Skeletal muscle satellite cell (primary cell): ENCODE measurements at regions not wholly inside any gene's neighbourhood (a gene's known extent, or its start where the extent isn't known, plus 50 kb on each side); places are given as distances from the start of the nearest gene placed in this dataset.

Experiments
- H3K27me3 ChIP-seq: 2 replicates; pipeline ENCODE4 v1.7.0; 2013; ENCODE audit warnings: low read length; ENCODE audit not compliant: control insufficient read depth, insufficient read depth
- H3K36me3 ChIP-seq: 2 replicates; pipeline ENCODE4 v1.7.0; 2013; ENCODE audit warnings: mild to moderate bottlenecking, control low read depth, low read length; ENCODE audit not compliant: insufficient read depth
- H3K4me1 ChIP-seq: 2 replicates; pipeline ENCODE4 v1.7.0; 2013; ENCODE audit warnings: low read length; ENCODE audit not compliant: control insufficient read depth, insufficient read depth
- H3K4me2 ChIP-seq: 2 replicates; pipeline ENCODE4 v1.7.0; 2013; ENCODE audit warnings: mild to moderate bottlenecking, low read length
- H3K4me3 ChIP-seq: 2 replicates; pipeline ENCODE4 v1.7.0; 2013; ENCODE audit warnings: low read length
- H3K9ac ChIP-seq: 2 replicates; pipeline ENCODE4 v1.7.0; 2013; ENCODE audit warnings: mild to moderate bottlenecking, low read depth, low read length, moderate library complexity
- H3K9me3 ChIP-seq: replicated peaks from 2 replicates; pipeline ENCODE4 v1.7.0; 2013; ENCODE audit warnings: mild to moderate bottlenecking, control low read depth, low read length

DNA sequence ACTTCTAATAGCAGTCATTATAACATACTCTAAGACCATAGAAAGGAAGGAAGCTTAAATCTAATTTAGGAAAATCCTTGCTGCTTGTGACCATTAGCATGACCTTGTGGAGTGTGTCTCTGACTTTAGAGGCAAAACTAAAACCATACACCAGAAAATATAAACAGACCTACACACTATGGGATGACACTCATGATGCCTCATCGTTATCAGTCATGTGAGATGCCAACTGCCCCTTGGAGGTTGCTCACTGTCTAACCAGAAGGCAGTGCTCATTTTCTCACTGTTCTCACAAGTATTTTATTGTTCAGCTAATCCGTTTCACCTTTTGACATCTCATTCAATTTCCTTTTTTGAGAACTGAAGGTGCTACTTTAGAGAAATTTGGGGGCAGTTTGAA is 376.9 kb downstream of the RND3 start:
- Histone ChIP-seq H3K4me2 (no peak overlapping the region), H3K4me1 (no peaks in the 10 kb centered on the region), H3K4me3 (no peak overlapping the region), H3K9me3 (no peaks in the 10 kb centered on the region), H3K27me3 (no peaks in the 10 kb centered on the region), H3K36me3 (no peaks in the 10 kb centered on the region), H3K9ac (no peak overlapping the region)

DNA sequence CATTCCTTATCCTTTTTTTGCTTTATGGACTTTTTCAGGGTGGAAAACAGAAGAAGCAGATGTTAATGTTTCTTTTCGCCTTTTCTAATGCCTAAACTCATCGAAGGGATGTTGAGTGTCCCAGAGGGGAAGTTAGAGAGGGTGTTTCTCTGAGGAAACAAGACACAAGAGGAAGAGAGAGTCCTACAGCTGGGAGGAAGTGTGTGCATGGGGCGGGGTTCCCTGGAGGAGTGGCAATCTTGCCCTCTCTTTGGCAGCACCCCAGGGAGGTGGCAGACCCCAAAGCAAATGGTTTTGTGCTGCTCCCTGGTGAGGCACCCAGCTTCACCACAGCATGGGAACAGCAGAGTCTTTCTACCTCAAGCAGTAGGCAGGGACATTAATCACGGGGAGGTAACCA is 377.6 kb downstream of the RND3 start:
- Histone ChIP-seq H3K4me3 (no peak overlapping the region), H3K4me2 (no peak overlapping the region), H3K9ac (no peak overlapping the region), H3K4me1 (no peaks in the 10 kb centered on the region), H3K9me3 (no peaks in the 10 kb centered on the region), H3K27me3 (no peaks in the 10 kb centered on the region), H3K36me3 (no peaks in the 10 kb centered on the region)

DNA sequence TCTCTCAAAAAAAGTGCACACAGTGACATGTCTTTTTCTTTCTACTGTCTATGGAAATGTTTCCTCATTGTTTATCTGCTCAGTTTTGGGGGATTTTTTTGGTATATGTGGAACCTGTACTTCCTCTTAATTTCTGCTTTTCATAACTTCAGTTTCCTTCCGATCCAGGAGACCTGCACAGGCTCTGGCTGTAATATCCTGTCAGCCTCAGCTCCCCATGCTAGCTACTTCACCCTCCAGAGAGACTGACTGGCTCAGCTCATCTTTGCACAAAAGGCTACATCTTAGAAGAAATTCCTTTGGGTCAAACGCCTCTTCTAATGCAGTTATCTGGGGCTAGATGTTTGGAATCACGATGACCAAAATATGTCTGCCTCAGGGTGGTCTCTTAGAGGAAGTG is 378.4 kb downstream of the RND3 start:
- no peaks in the 10 kb centered on the region for H3K4me1 ChIP-seq
- H3K9me3 ChIP-seq, result no peaks in the 10 kb centered on the region
- H3K4me3 ChIP-seq, result no peak overlapping the region
- H3K27me3 ChIP-seq, result no peaks in the 10 kb centered on the region
- no peak overlapping the region for H3K4me2 ChIP-seq
- no peak overlapping the region for H3K9ac ChIP-seq
- no peaks in the 10 kb centered on the region for H3K36me3 ChIP-seq

DNA sequence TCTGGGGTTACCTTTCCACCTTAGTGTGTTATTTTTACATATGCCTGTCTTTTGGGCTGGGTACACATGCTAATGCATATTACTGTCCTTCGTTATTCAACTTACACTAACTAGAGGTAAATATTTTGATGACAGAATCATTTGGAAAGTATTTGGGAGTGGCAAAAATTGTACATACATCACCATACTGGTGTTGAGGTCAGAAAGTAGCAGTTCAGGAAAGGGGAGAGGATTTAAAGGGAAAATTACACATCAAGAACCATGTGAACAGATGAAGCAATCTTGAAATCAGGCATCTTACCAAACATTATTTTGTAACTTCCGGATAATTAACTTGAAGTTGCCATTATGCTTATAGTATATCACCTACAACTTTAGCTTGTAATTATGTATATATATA is 379.7 kb downstream of the RND3 start:
- Histone ChIP-seq H3K4me3 (no peak overlapping the region), H3K4me1 (no peaks in the 10 kb centered on the region), H3K27me3 (no peaks in the 10 kb centered on the region), H3K36me3 (no peaks in the 10 kb centered on the region), H3K4me2 (no peak overlapping the region), H3K9ac (no peak overlapping the region), H3K9me3 (no peaks in the 10 kb centered on the region)

DNA sequence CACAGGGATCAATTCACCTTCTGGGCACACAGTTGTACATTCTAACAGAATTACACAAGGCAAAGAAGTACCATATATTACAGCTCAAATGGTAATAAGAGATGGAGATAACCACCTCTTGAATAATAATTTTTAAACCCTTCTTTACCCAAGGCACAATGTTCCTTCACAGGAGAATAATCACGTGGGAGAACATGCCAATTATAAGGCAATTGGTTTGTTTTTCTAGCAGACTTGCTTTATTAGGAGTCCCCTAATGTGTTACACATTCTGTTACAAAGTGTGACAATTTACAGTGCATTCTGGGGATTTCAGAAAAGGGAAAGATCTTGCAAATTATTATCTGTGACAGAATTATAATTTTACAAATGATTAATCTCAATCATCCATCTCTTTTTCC is 380.3 kb downstream of the RND3 start:
- H3K4me2 ChIP-seq, result no peak overlapping the region
- no peaks in the 10 kb centered on the region for H3K36me3 ChIP-seq
- H3K9ac ChIP-seq, result no peak overlapping the region
- H3K4me1 ChIP-seq, result no peaks in the 10 kb centered on the region
- H3K27me3 ChIP-seq, result no peaks in the 10 kb centered on the region
- no peak overlapping the region for H3K4me3 ChIP-seq
- H3K9me3 ChIP-seq, result no peaks in the 10 kb centered on the region

DNA sequence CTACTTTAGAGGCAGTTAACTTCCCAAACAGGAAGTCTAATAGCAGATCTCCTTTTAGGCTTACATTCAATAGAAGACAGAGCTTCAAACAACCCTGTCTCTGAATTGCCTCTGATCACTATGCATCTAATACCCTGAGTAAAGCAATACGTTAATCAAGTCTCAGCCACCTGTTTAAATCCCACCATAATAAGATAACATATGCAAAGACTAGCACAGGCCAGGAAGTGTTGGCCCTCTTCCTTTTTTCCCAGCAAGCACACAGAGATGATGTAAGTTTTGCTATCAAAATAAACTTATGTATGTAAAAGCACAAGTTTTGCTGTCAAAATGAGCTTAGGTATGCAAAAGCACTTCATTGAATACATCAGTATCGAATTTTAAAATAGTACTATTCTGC is 385.5 kb downstream of the RND3 start:
- Histone ChIP-seq H3K36me3 (no peaks in the 10 kb centered on the region), H3K9me3 (no peaks in the 10 kb centered on the region), H3K4me1 (no peaks in the 10 kb centered on the region), H3K27me3 (no peaks in the 10 kb centered on the region), H3K9ac (no peak overlapping the region), H3K4me2 (no peak overlapping the region), H3K4me3 (no peak overlapping the region)

DNA sequence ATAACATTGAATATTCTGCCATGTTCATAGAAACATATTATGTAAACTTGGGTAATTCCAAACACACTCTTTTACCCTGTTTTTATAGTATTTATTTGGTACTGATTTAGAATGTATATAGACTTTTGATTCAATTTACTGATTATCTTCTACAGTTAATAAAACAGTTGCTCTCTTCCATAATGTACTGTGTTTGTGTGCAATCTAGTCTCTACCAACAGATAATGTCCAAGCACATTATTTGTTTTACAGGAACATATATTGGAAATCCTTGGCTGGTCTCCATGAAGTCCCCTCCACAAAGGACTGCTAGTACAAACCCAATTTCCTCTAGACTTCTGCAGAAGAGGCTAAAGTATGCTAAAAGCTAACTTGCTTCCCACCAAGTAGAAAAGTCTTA is 386.6 kb downstream of the RND3 start:
- Histone ChIP-seq H3K27me3 (no peaks in the 10 kb centered on the region), H3K4me2 (no peak overlapping the region), H3K9ac (no peak overlapping the region), H3K4me1 (no peaks in the 10 kb centered on the region), H3K9me3 (no peaks in the 10 kb centered on the region), H3K36me3 (no peaks in the 10 kb centered on the region), H3K4me3 (no peak overlapping the region)

DNA sequence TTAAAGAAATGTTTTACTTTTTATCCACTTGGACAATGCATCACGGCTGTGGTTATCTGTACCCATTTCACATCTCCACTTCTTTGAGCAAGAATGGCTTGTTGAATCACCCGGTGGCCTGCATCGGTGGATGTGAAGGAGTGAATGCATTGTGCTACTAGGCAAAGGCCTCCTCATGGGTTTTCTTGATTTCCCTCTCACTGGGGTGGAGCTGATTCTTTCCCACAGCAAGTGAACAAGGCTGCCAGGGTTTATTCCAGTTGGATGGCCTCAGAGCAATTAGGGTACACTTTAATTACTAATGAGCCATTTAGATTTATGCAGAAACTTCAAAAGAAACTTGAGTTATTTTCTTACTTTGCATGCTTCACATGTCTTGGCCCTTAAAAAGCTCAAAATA is 387.1 kb downstream of the RND3 start:
- no peaks in the 10 kb centered on the region for H3K27me3 ChIP-seq
- no peaks in the 10 kb centered on the region for H3K9me3 ChIP-seq
- no peaks in the 10 kb centered on the region for H3K36me3 ChIP-seq
- no peaks in the 10 kb centered on the region for H3K4me1 ChIP-seq
- H3K4me2 ChIP-seq, result no peak overlapping the region
- no peak overlapping the region for H3K4me3 ChIP-seq
- no peak overlapping the region for H3K9ac ChIP-seq

DNA sequence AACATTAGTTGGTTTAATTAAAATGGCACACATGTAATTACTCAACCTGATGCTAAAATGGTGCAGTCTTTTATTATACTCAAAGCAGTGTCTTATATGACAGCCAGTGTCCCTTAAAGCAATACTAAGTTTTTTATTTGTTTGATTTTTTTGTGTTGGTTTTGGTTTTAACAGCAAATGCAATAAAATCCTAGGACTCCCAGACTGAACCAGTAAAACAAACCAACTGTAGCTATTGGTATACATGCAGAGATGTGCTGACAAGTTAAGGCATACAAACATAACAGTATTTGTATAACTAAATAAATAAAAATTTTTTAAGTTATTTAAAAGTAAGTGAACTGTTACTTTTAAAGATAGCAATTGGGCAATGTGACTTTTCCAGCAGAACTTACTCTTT is 387.7 kb downstream of the RND3 start:
- Histone ChIP-seq H3K4me1 (no peaks in the 10 kb centered on the region), H3K9me3 (no peaks in the 10 kb centered on the region), H3K4me3 (no peak overlapping the region), H3K27me3 (no peaks in the 10 kb centered on the region), H3K36me3 (no peaks in the 10 kb centered on the region), H3K4me2 (no peak overlapping the region), H3K9ac (no peak overlapping the region)

DNA sequence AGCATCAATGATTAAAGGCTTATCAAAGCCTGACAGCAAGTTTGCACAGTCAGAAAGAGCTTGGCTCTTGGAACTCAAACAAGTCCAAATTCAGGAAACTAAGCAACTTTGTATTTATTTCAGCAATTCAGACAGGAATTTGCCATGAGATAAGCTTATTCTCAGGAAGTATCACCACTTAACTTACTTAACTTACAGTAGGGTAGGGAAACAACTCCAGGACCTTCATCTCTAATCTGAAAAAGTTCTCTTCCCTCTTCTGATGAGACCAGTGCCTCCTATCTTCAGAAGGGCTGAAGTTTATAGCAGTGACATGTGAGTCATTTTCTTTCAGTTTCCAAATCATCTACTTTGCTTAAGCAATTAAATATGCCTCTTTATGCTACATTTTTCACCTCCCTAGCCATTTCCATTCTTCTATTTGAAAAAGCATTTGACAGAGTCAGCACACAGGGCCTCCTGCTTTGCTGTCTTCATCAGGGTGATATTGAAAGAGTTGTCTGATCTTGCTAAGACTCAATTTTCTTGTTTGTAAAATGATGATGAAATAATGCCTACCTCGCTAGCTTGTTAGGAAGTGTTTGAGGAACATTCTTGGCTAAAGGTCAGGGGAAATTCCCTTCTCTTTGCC is 389.5 kb downstream of the RND3 start:
- Histone ChIP-seq H3K9ac (no peak overlapping the region), H3K36me3 (no peaks in the 10 kb centered on the region), H3K4me1 (no peaks in the 10 kb centered on the region), H3K4me3 (no peak overlapping the region), H3K9me3 (no peaks in the 10 kb centered on the region), H3K4me2 (no peak overlapping the region), H3K27me3 (no peaks in the 10 kb centered on the region)

DNA sequence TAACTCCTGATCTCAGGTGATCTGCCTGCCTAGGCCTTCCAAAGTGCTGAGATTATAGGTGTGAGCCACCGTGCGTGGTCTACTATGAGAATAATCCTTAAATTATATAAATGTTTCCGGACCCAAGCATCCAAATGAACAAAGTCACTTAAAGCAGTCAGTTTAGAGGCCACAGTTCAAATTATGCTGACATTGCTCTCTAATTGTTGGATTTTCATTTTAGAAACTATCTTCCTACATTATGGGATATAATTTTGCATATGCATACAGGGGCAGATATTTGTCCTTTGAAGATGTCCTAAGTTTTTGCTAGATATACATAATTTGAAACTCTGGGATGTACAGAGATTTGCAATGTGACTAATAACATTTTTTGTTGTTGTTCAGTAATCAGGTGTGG is 390.1 kb downstream of the RND3 start:
- Histone ChIP-seq H3K4me1 (no peaks in the 10 kb centered on the region), H3K27me3 (no peaks in the 10 kb centered on the region), H3K4me2 (no peak overlapping the region), H3K9ac (no peak overlapping the region), H3K9me3 (no peaks in the 10 kb centered on the region), H3K4me3 (no peak overlapping the region), H3K36me3 (no peaks in the 10 kb centered on the region)

DNA sequence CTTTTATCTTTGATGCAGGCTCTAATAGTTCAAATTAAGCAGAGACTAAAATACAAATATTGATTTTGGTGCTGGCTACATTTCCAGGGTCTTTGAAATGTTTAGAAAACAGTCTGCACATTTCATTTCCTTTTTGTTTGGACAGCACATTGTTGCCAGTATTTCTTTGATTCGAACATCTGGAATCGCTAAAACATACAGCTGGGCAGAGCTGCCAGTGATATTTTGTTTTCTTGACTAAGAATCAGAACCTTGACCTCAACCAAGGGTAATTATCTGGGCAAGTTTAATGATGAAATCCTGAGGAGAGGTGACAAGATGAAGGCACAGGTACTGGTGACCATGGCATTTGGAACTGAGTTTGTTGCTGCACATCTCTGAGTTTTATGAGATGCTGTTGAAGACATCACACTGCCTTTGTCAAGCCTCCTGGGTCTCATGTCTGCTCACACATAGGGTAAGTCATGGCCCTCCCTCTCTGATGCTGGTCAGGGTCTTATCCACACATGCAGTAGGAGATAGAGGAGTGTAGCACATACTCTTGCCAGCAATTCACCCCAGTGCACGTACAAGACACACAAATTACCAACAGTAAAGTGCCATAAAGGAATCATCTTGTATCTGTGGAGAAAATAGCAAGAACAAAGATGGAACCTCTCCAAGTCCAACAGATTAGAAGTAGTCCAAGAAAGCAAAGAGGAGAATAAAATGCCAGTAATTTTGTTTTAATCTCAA is 391.9 kb downstream of the RND3 start:
- Histone ChIP-seq H3K9me3 (no peaks in the 10 kb centered on the region), H3K4me2 (no peak overlapping the region), H3K9ac (no peak overlapping the region), H3K27me3 (no peaks in the 10 kb centered on the region), H3K36me3 (no peaks in the 10 kb centered on the region), H3K4me3 (no peak overlapping the region), H3K4me1 (no peaks in the 10 kb centered on the region)
